ENCODE measurements at regions not wholly inside any gene's neighbourhood (a gene's known extent, or its start where the extent isn't known, plus 50 kb on each side); places are given as distances from the start of the nearest gene placed in this dataset.

GRCh38 chr2:138106606-138107005 is 142.3 kb downstream of the HNMT start:
- TF ChIP-seq POLR2AphosphoS5 (IDR thresholded peaks at IDR 0.05) (no peak), CTCF (IDR thresholded peaks at IDR 0.05) (no peak)

Measured in breast epithelium (tissue), 3 donors.